ENCODE measurements at regions not wholly inside any gene's neighbourhood (a gene's known extent, or its start where the extent isn't known, plus 50 kb on each side); places are given as distances from the start of the nearest gene placed in this dataset.

DNA sequence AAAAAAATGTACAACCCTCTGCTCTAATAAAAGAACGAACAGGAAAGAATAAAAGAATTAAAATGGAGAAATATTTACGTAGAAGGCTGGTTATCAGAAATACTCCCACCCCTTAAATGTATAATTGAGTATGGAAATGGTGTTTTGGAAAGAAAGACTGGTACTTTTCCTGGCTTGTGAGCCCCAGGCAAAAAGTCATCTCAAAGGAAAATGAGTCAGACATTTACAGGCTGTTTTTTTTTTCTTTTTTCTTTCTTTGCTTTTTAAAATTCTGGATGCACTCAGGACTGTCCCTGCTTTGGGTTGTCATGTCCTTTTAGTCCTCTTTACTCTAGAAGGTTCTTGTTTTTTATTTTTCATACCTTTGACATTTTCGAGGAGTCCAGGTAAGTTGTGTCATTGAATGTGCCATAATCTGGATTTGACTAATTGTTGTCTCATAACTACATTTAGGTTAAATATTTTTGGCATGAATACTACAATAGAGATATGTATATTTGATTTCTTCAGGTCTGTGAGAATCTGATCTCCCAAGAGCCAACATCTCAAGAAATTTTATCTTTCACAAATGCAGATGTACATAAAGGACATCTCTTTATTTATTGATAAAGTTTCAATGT is 313.0 kb upstream of the GLI3 start:
- H3K36me3 ChIP-seq (ENCODE audit: insufficient read depth, low read length), result no peaks in the 10 kb centered on the region
- DNase-seq (no peak), ATAC-seq (ENCODE audit: insufficient read depth, low read depth) (no peak)
- no peaks in the 10 kb centered on the region for H3K27me3 ChIP-seq (ENCODE audit: insufficient read depth, low read length, poor library complexity)
- TF ChIP-seq CTCF (IDR thresholded peaks at IDR 0.05; ENCODE audit: borderline replicate concordance, extremely low read depth, low read length, poor library complexity, severe bottlenecking) (no peak), EZH2 (IDR thresholded peaks at IDR 0.05; ENCODE audit: borderline replicate concordance, low read depth, low read length, severe bottlenecking) (no peak)
- no peak overlapping the region for H3K4me2 ChIP-seq (ENCODE audit: insufficient read depth, low read length)
- H3K4me3 ChIP-seq (ENCODE audit: low read depth in 1 of 2, low read length in 2 of 2), result no peak overlapping the region
- no peak overlapping the region for H2AFZ ChIP-seq (ENCODE audit: low read depth, low read length)
- no peaks in the 10 kb centered on the region for H3K4me1 ChIP-seq (ENCODE audit: insufficient read depth, low read length)
- peaks cover 12% of the 10 kb centered on the region for H3K9me3 ChIP-seq (ENCODE audit: insufficient read depth, low read length, severe bottlenecking)
- H3K9ac ChIP-seq (ENCODE audit: low read depth, low read length), result no peak overlapping the region
- H3K79me2 ChIP-seq (ENCODE audit: insufficient read depth, low read length), result no peaks in the 10 kb centered on the region
- H3K27ac ChIP-seq (ENCODE audit: low read length), result no peak overlapping the region
- H4K20me1 ChIP-seq (ENCODE audit: insufficient read depth, low read length), result no peaks in the 10 kb centered on the region

DNA sequence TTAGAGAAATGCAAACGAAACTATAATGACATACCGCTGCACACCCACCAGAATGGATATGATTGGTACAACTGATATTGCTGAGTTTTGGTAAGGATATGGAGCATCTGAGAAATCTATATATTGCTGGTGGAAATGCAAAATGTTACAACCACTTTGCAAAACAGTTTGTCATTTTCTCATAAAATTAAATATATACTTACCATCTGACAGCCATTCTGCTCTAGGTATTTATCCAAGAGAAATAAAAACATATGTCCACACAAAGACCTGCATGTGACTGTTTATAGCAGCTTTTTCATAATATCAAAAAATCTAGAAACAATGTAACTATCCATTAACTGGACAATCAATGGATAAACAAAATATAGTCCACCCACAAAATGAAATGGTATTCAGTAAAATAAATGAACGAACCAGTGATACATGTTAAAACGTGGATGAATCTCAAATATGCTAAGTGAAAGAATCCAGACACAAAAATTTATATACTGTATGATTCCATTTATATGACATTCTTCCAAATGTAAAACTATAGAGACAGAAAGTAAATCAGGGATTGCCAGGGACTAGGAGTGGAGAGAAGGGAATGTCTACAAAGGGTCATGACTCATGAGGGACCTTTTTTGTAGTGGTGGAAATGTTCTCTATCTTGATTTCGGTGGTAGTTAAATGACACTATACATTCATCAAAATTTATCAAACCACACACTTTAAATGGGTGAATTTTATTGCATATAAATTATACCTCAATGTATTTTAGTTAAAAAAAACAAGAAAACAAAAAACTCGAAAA is 312.0 kb upstream of the GLI3 start:
- H3K27ac ChIP-seq (ENCODE audit: low read length), result no peak overlapping the region
- no peaks in the 10 kb centered on the region for H3K4me1 ChIP-seq (ENCODE audit: insufficient read depth, low read length)
- no peak overlapping the region for H3K9ac ChIP-seq (ENCODE audit: low read depth, low read length)
- no peak overlapping the region for H2AFZ ChIP-seq (ENCODE audit: low read depth, low read length)
- no peak for DNase-seq
- H3K79me2 ChIP-seq (ENCODE audit: insufficient read depth, low read length), result no peaks in the 10 kb centered on the region
- no peaks in the 10 kb centered on the region for H4K20me1 ChIP-seq (ENCODE audit: insufficient read depth, low read length)
- ATAC-seq (ENCODE audit: insufficient read depth, low read depth), result no peak
- H3K4me3 ChIP-seq (ENCODE audit: low read depth in 1 of 2, low read length in 2 of 2), result no peak overlapping the region
- H3K9me3 ChIP-seq (ENCODE audit: insufficient read depth, low read length, severe bottlenecking), result peaks cover 21% of the 10 kb centered on the region
- TF ChIP-seq EZH2 (IDR thresholded peaks at IDR 0.05; ENCODE audit: borderline replicate concordance, low read depth, low read length, severe bottlenecking) (no peak), CTCF (IDR thresholded peaks at IDR 0.05; ENCODE audit: borderline replicate concordance, extremely low read depth, low read length, poor library complexity, severe bottlenecking) (no peak)
- H3K36me3 ChIP-seq (ENCODE audit: insufficient read depth, low read length), result no peaks in the 10 kb centered on the region
- no peak overlapping the region for H3K4me2 ChIP-seq (ENCODE audit: insufficient read depth, low read length)
- H3K27me3 ChIP-seq (ENCODE audit: insufficient read depth, low read length, poor library complexity), result no peaks in the 10 kb centered on the region

DNA sequence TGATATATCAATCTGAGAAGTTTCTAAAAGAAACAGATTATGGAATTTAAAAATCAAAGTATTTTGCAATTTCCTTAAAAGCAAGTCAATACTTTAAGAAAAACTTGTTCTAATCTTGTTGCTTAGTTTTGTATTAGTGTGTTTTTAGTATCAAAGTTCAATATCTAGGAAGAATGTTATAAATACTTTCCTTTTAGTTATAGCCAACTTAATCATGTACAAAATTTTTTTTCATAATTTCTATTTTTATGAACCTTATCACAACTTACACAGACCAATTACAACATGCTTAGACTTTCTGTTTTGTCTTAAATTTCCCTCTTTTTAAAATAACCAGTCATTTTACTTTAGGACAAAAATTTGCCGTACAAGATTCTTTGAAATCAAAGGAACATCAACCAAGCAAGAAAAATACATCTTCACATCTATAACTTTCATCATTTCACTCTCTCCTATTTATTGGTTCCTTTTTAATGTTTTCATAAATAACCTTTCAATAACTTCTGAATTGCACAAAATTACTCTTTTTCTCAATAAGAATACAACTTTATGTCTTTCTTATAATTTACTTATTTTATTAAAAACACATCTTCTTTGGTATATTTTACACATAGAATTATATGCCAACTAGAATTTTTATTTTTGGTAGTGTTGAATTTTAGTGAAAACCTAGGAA is 308.2 kb upstream of the GLI3 start:
- no peak for TF ChIP-seq EZH2 (IDR thresholded peaks at IDR 0.05; ENCODE audit: borderline replicate concordance, low read depth, low read length, severe bottlenecking)
- no peak for TF ChIP-seq CTCF (IDR thresholded peaks at IDR 0.05; ENCODE audit: borderline replicate concordance, extremely low read depth, low read length, poor library complexity, severe bottlenecking)
- Histone ChIP-seq H3K79me2 (ENCODE audit: insufficient read depth, low read length) (no peaks in the 10 kb centered on the region), H3K27me3 (ENCODE audit: insufficient read depth, low read length, poor library complexity) (no peaks in the 10 kb centered on the region), H4K20me1 (ENCODE audit: insufficient read depth, low read length) (no peaks in the 10 kb centered on the region), H3K9me3 (ENCODE audit: insufficient read depth, low read length, severe bottlenecking) (peaks cover 26% of the 10 kb centered on the region), H3K4me3 (ENCODE audit: low read depth in 1 of 2, low read length in 2 of 2) (no peak overlapping the region), H3K36me3 (ENCODE audit: insufficient read depth, low read length) (no peaks in the 10 kb centered on the region), H3K9ac (ENCODE audit: low read depth, low read length) (no peak overlapping the region), H2AFZ (ENCODE audit: low read depth, low read length) (no peak overlapping the region), H3K4me1 (ENCODE audit: insufficient read depth, low read length) (no peaks in the 10 kb centered on the region), H3K27ac (ENCODE audit: low read length) (no peak overlapping the region), H3K4me2 (ENCODE audit: insufficient read depth, low read length) (no peak overlapping the region)
- no peak for DNase-seq
- ATAC-seq (ENCODE audit: insufficient read depth, low read depth), result no peak

All from DND-41 (cell line).